ENCODE measurements at regions not wholly inside any gene's neighbourhood (a gene's known extent, or its start where the extent isn't known, plus 50 kb on each side); places are given as distances from the start of the nearest gene placed in this dataset.

- no peak for ATAC-seq
- no peak for TF ChIP-seq GLIS3 (CRISPR knock-in tag; IDR thresholded peaks at IDR 0.05)
- TF ChIP-seq ZC3H10 (CRISPR knock-in tag; IDR thresholded peaks at IDR 0.05) = no peak
- no peak for TF ChIP-seq SNAI2 (CRISPR knock-in tag; IDR thresholded peaks at IDR 0.05)
- TF ChIP-seq CSRNP3 (CRISPR knock-in tag; IDR thresholded peaks at IDR 0.05) = no peak
- TF ChIP-seq ZNF70 (CRISPR knock-in tag; IDR thresholded peaks at IDR 0.05) = no peak
- TF ChIP-seq ESRRG (CRISPR knock-in tag; IDR thresholded peaks at IDR 0.05) = no peak
- TF ChIP-seq PPARA (CRISPR knock-in tag; IDR thresholded peaks at IDR 0.05; ENCODE audit: borderline replicate concordance) = no peak
- no peak for TF ChIP-seq POU6F1 (CRISPR knock-in tag; IDR thresholded peaks at IDR 0.05; ENCODE audit: borderline replicate concordance, low read depth)
- no peak for TF ChIP-seq BACH2 (CRISPR knock-in tag; IDR thresholded peaks at IDR 0.05; ENCODE audit: borderline replicate concordance)
- no peak for TF ChIP-seq OSR1 (CRISPR knock-in tag; IDR thresholded peaks at IDR 0.05)
- TF ChIP-seq RARB (CRISPR knock-in tag; IDR thresholded peaks at IDR 0.05) = no peak
- no peak for TF ChIP-seq ARNTL (CRISPR knock-in tag; IDR thresholded peaks at IDR 0.05; ENCODE audit: borderline replicate concordance, low read depth)
- TF ChIP-seq ZNF8 (CRISPR knock-in tag; IDR thresholded peaks at IDR 0.05) = no peak
Observed at GRCh38 chr2:153567367-153567766, 88.8 kb upstream of the RPRM start.

GRCh38 chr2:153568105-153568504 lies 89.5 kb upstream of the RPRM start:
- TF ChIP-seq CSRNP3 (CRISPR knock-in tag; IDR thresholded peaks at IDR 0.05) = no peak
- no peak for ATAC-seq

- ATAC-seq = no peak
- no peak for TF ChIP-seq OSR1 (CRISPR knock-in tag; IDR thresholded peaks at IDR 0.05)
- no peak for TF ChIP-seq ARNTL (CRISPR knock-in tag; IDR thresholded peaks at IDR 0.05; ENCODE audit: borderline replicate concordance, low read depth)
- no peak for TF ChIP-seq SNAI2 (CRISPR knock-in tag; IDR thresholded peaks at IDR 0.05)
- TF ChIP-seq TCF4 (CRISPR knock-in tag; IDR thresholded peaks at IDR 0.05; ENCODE audit: borderline replicate concordance) = no peak
- no peak for TF ChIP-seq POU6F1 (CRISPR knock-in tag; IDR thresholded peaks at IDR 0.05; ENCODE audit: borderline replicate concordance, low read depth)
- TF ChIP-seq ZNF70 (CRISPR knock-in tag; IDR thresholded peaks at IDR 0.05) = no peak
- no peak for TF ChIP-seq CSDC2 (CRISPR knock-in tag; IDR thresholded peaks at IDR 0.05)
- TF ChIP-seq ISL1 (CRISPR knock-in tag; IDR thresholded peaks at IDR 0.05) = no peak
- no peak for TF ChIP-seq BACH2 (CRISPR knock-in tag; IDR thresholded peaks at IDR 0.05; ENCODE audit: borderline replicate concordance)
- TF ChIP-seq ZC3H10 (CRISPR knock-in tag; IDR thresholded peaks at IDR 0.05) = no peak
- TF ChIP-seq RARB (CRISPR knock-in tag; IDR thresholded peaks at IDR 0.05) = no peak
- TF ChIP-seq TSHZ2 (CRISPR knock-in tag; IDR thresholded peaks at IDR 0.05) = no peak
- TF ChIP-seq GLIS3 (CRISPR knock-in tag; IDR thresholded peaks at IDR 0.05) = no peak
Observed at GRCh38 chr2:153575171-153575853, 96.8 kb upstream of the RPRM start.

GRCh38 chr2:153584244-153584643 lies 105.7 kb upstream of the RPRM start:
- no peak for ATAC-seq
- TF ChIP-seq ZNF565 (CRISPR knock-in tag; conservative IDR thresholded peaks at IDR 0.05; ENCODE audit: low read depth) (no peak), CSDC2 (CRISPR knock-in tag; IDR thresholded peaks at IDR 0.05) (no peak), ZNF8 (CRISPR knock-in tag; IDR thresholded peaks at IDR 0.05) (no peak), SNAI2 (CRISPR knock-in tag; IDR thresholded peaks at IDR 0.05) (no peak)

Measured in SK-N-SH treated with all-trans-retinoic acid at 6 μM for 48 hours (cell line).